Right lung (tissue), 2 donors: ENCODE measurements at regions not wholly inside any gene's neighbourhood (a gene's known extent, or its start where the extent isn't known, plus 50 kb on each side); places are given as distances from the start of the nearest gene placed in this dataset.

Experiments
- DNase-seq, 2 donors: peaks; one replicate each; pipeline ENCODE4 v3.0.0-alpha.2; 2013

DNA sequence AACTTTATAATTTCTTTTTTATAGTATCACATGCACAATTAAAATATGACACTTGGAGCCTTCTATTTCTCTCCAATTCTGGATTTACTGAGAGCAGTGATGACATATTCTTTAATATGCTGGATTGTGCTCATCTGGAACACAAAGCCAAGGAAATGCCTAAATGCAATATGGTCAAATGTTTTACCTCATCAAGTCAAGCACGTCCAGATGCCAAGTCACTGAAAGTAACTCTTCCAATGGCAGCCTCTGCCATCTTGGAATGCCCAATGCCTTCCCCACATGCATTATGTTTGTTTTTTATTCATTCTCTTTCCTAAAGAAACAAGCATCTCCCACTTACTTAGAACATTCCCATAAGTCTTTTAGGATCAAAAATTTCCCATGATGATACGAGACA is 189.8 kb downstream of the TMX3 start:
- DNase-seq, result no peak

DNA sequence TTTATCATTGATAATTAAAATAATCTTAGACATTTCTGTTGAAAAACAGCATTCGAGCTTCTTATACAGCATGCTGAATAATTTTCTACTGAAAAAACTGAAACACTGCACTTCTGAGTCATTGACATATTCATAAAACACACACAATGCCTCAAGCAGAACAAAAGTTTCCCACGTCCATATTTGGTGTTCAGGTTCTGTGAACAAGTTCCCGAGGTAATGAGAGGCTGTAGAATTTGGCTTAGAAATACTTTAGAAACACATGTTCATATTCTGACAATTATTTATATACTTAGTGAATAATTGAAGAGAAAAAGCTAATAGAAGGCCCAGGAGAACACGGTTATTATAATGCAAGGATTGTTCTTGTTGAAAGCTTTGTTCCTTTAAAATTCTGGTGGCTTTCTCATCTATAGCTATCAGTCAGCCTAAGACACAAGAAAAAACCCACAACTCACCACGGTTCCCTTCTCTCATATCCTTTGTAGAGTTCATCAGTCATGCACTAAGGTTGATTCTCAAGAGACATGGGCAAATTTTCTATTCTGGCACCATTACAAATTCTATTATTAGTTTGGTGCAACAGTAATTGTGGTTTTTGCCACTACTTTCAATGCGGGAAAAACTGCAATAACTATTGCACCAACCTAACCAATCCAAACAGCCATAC is 194.4 kb downstream of the TMX3 start:
- no peak for DNase-seq

DNA sequence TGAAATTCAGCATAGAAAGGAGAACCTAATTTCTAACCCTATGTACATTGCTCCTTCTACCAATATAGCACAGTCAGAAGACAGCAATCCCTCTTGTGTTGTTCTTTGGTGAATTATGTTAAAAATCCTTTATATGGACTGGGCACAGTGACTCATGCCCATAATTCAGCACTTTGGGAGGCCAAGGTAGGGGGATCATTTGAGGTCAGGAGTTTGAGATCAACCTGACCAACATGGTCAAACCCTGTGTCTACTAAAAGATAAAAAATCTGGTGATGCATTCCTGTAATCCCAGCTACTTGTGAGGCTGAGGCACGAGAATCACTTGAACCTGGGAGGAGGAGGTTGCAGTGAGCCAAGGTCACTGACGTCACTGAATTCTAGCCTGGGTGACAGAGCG is 195.6 kb downstream of the TMX3 start:
- no peak for DNase-seq

DNA sequence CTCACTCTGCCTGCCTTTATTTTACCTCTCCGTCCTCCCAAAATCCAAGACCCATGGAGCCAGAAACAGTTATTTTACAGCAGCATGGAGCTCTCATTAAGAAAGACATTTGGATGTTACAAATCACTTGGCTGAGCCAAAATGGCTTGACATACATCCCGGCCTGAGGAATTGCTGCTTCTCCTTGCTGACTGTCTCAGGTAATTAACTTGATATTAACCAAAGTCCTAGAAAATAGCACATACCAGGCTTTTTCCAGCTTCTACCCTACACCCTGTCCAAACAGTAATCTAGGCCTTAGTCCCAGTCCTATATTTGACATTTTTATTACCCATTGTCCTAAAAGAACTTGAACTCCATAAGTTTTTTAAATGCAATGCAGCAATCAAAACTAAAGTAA is 205.0 kb downstream of the TMX3 start:
- no peak for DNase-seq

DNA sequence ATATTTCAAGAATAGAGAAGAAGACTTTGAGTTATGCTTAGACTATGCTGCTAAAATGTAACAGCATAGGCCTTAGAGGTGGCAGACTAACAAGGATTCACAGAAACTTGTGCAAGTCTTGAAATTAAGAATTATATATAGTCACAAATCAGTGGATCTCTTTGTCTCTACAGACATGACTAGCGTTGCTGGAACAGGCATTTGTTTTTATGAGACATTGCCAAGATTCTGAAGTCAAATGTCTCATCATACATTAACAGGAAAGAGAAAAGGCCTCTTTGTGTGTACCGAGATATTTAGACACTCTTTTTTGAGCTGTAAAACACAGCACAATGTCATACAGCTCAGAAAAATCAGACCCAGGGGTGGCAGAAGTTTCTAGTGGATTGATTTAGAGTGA is 207.1 kb downstream of the TMX3 start:
- no peak for DNase-seq

DNA sequence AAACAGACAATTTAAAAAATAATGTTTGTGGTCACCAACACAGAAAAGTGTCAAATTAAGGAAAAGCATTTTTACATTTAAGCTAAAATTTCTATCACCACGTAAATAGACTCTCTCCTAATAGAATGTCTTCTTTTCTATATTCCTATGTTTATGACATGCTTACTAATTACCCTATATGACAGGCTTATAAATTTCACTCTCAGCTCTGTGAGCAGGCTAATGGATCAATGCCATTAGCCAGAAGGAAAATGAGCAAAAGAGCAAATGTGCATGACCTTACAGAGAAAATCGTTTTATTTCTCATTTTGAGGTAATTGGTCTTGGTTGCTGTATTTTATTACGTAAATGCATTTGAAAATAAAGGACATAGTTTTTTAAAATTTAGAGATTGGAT is 209.7 kb downstream of the TMX3 start:
- no peak for DNase-seq

DNA sequence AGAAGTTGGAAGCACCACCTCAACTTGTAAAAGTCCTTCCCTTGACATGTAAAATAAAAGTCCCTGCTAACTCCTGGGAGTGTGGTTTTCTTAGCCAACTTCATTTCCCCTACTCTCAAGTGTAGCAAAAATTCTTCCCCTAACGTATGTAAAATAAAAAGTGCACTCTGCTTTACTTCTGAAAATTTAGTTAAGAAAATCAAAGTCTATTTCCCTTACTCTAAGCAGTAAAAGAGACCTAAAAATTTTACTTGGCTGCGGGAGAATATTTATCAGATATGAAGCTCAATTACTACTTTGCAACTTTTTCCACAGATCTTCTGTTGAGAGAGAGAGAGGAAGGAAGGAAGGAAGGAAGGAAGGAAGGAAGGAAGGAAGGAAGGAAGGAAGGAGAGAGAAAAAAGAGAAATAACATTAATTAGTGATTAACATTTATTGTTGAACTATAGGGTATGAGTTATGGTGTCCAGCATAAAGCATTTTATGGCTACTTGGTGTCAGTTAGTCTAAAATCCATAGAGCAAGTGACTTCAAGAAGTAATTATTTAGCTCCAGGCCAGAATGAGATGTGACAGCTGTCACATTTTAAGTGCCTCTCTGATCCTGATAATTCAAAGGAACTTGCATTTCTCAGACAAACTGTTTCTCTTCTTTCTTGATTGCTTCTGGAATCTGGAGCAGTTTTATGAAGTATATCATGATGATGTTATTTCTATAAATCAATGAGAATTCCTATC is 210.3 kb downstream of the TMX3 start:
- no peak for DNase-seq

DNA sequence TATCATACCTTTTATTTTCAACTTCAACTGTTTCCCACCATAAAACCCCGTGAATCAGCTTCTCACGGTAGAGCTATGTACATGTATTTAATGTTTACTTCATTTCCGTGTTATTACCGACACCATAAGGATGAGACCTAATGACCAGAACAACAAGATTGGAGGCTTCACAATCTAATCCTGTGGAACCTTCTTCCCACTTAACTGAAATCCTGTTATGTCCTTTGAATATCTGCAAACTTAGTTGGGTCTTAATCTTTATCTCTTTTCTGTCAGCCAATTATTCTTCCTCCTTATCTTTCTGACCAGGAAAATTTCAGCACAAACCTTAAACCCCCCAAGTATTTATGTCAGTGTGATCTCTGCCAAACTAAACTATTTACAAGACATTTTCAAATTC is 214.4 kb downstream of the TMX3 start:
- DNase-seq, result no peak

DNA sequence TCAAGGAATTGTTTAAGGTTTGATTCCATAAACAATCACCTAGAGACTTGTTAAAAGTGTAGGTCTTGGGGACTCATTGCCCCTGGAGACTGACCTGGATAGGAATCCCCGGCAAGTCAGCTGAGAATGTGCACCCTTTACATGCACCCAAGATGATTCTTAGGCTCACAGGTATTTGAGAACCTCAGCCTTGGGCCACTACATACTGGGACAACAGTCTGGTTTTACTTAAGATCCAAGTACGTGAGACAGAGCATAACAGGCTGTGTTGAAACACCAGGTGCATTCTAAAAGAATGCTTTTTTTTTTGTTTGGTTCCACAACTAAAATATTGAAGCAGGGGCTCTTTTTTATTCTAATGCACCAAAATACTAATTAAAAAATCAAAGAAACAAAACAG is 215.8 kb downstream of the TMX3 start:
- DNase-seq, result no peak

DNA sequence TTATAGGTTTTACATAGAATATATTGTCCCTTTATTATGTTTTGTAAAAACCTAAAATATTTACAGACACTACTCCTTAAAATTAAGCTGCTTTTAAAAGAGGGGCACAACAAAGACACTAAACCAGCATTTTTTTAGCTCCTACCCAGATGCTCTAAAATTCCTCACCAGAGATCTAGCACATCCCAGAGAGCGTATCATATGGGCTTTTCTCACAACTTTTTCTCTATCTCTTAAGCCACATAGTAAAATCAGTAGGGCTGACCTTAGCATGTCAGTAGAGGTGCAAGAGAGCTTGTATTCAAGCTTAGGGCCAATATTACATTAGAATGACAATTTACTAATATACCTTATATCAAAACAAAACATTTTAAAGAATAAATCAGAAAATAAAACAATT is 216.3 kb downstream of the TMX3 start:
- DNase-seq, result no peak

DNA sequence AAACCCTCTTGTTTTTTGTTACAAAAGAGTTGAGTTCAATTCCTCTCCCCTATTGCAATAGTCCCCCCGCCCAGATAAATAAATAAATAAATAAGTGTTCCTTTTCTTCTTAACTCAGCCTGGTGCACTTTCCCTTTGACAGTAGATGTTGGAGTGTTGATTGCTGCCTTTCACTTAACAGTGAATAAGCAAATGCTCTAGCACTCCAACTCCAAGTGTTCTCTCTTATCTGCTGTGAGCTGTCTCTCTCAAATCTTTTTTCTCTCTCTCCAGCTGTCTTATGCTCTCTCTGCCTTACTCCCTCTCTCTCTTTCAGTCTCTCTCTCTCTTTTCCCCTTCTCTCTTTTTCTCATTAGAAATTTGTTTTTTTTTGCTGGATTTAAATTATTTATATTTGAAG is 216.7 kb downstream of the TMX3 start:
- DNase-seq, result no peak

DNA sequence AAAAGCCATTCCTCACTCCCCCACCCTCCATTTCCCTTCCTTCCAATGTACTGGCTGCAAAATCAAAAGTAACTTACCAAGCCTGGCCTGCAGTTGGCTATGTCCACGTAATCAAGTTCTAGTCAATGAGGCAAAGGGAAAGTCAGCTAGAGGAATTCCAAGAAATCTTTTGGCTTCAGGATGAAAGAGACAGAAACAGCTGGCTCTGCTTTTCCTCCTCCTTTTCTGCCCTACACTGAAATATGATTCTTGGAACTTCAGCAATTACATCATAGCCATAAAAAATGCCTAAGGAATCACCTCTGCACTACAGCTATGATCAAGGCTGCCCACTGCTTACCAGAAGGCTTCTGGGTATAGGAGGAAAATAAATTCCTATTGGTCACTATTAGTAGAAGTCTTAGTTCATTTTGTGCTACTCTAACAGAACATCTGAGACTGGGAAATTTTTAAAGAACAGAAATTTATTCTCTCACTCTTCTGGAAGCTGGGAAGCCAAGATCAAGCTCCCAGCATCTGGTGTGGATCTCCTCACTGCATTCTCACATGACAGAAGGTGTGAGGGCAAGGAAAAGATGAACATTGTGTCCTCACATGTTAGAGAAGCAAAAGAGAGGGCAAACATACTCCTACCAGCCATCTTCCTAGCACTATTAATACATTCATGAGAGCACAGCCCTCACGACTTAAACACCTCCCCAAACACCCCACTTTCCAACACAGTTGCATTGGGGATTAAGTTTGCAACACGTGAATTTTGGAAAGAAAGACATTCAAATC is 219.9 kb downstream of the TMX3 start:
- DNase-seq, result peak; percentile 70 to 85

DNA sequence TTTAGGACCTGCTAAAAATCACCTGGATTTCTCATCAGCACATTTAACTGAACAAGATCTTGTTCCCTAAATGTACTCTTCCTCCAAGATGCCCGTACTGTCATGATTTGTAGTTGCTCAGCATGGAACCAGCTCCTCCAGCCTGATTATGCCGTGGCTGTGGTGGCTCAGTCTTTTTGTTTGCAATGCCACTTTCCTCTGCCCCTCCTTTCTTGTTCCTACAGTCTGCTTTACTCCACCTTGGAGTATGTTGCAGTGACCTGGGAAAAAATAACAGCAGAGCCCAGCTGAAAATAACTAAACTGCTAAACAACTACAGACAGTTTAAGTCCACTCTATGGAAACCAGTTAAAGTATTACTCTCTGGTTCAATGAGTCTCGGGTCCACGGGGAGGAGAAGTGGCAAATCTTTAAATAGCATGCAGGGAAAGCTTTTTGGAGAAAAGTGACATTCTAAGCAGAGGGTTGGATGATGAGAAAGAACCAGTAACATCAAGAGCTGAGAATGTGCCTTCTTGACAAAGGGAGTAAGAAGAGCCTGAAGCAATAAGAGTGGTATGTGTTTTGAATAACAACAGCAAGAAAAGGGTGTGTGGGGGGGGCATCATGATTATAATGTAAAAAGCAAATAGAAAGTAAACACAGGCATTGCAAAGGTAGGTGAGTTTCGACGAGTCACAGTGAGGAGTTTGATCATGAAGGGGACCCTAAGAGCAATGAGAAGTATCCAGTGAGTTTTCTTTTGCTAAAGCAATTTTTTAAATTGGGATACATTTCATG is 225.7 kb downstream of the TMX3 start:
- no peak for DNase-seq

DNA sequence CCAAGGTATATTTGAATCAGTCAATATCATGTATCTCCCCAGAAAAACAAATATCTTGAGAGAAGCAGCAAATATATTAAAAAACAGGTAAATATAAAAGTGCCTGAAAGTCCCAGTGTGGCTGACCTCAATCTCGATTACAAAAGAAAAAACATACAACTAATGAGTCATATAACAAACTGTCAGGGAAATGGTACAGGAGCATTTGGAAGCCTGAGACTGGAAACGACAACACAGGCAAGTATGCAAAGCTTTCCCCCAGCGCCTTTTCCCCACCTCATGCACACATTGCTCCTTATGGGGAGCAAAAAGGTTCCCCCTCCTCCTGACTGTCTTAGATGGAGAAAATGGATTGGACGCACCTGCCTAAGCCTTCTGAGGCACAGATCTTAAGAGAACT is 230.7 kb downstream of the TMX3 start:
- no peak for DNase-seq

DNA sequence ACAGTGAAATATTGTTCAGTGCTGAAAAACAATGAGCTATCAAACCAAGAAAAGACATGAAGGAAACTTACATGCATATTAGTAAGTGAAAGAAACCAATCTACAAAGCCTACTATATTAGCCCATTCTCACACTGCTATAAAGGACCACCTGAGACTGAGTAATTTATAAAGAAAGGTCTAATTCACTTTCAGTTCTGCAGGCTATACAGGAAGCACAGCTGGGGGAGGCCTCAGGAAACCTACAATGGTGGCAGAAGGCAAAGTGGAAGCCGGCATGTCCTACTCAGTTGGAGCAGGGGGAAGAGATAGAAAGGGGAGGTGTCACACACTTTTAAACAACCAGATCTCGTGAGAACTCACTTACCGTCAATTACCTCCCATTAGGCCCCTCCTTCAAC is 232.1 kb downstream of the TMX3 start:
- DNase-seq, result no peak

DNA sequence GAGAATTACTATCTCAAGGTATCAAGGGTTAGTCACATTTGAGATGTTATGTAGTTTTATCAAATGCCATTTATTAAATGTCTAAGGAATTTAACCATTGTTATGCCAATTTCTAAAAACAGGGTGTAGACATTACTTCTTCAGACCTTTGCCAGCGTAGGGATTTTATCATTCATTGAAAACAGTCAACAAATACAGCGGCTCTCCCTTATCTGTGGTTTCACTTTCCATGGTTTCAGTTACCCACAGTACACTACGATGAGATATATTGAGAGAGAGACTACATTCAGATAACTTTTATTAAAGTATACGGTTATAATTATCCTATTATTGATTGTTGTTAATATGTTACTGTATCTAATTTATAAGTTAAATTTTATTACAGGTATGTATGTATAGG is 234.7 kb downstream of the TMX3 start:
- no peak for DNase-seq

DNA sequence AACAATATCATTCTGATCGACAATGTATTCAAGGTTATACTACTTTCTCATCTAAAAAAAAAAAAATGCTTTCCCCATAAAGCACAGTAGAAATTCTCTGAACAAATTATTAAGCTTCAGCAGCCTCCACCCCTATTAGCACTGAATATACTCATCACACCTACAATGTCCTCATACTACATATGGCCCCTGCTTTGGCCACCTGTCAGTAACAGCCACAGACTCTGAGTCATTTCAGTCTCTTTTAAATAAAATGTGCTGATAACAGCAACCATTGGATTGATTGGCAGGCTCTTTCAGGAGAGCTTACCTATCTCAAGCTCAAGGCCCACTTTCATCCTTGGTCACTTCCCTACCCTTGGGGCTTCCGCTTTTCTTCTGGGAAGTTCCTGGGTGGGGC is 236.7 kb downstream of the TMX3 start:
- no peak for DNase-seq

DNA sequence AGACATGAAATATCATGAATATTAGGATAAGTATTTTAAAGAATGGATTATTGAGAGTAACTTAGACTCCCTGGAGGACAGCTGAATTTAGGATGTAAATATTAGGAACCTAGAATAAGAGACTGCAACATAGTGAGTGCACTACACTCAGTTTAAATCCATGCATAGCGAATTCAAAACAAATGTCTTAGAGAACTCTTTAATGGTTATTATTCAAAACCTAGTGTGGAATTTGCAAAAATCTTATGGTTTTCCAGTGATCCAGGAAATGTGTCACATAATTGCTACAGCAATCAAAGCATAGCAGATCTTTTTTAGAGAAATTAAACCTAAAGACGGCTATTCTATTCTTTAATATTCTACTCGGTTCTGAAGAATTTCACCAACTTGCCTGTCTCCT is 239.0 kb downstream of the TMX3 start:
- DNase-seq, result no peak

DNA sequence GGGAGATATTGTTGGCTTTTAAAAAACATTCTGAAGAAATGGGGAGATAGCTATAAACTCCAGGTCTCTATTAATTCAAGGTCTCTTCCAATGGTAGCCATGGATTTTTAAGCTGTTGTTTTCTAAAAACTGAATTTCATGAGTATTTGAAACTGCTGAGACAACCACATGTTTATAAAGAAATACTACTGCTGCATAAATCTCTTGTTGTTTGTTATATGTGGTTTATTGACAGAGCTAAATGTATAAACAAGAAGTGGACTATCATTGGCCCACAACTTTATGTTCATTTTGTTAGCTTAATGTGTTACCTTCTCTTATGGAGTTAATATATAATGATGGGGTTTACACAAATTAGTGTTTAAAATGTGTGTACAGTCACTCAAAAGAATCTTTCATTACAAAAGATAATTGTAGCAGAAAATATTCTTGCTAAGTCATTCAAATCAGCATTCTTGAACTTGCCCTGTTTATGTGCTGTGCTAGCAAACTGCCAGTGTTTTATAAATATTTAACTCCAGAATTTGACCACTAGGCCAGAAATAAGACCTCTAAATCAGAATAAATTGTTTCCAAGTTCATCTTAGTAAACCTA is 242.1 kb downstream of the TMX3 start:
- DNase-seq, result no peak

DNA sequence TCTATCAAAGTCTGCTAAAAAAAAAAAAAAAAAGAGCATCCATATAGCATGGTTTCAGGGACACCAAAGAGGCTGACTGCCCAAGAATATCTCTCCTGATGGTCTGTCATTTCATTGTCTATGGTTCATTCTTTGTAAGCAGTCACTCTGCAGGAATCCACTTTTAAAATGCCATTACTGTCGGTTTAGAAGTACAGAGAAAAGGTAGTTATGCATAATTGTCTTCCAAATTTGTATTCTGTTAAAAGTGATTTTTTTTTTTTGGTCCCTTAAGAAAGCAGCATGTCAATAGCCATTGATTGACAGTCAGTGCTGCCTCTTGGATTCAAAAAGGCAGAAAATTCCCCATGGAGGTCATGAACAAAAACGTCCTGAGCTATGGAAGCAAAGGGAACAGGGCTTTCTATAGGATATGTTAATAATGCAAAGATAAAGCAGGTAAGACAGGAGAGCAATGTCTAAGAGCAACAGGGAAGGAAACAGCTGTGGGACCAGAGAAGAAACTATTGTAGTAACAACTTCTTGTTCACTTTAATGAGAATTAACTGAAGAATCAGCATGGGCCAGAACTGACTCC is 245.8 kb downstream of the TMX3 start:
- no peak for DNase-seq

DNA sequence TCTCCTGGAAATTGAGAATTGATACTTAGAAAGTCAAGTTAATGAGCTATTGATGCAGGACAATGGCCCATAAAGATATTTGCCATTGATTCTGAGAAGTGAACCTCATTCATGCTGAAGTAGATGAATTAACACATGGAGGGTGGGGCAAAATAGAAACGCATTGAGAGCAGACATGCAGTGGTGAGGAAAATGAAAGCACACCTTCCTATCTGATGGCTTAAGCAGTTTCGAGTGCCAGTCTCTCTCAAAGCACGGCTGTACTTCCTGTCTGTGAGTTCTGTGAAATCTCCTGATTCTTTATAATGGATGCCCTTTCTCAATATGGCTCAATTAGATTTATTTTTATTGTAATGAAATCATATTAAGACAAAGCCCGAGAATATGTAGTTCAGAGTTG is 247.0 kb downstream of the TMX3 start:
- no peak for DNase-seq

DNA sequence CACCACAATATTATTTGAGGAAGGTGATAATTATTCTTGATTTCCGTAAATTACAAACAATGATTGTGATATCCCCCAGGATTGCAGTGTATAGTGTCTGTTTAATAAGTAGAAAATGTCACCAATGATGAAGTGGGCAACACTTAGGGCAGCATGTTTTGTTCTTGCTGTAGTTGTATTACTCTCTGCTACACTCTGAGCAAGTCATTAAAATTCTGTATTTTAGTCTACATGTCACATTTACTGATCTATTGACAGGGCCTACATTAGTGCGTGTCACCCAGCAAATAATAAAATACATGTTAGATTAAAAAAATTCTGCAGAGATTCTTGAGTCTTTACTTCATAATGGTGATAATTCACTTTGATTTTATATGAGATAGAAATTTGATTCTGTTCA is 247.6 kb downstream of the TMX3 start:
- DNase-seq, result no peak
